ENCODE measurements at regions not wholly inside any gene's neighbourhood (a gene's known extent, or its start where the extent isn't known, plus 50 kb on each side); places are given as distances from the start of the nearest gene placed in this dataset.
A peak's percentile ranks its signal among the peaks of the same experiment; 100 is the strongest.

DNA sequence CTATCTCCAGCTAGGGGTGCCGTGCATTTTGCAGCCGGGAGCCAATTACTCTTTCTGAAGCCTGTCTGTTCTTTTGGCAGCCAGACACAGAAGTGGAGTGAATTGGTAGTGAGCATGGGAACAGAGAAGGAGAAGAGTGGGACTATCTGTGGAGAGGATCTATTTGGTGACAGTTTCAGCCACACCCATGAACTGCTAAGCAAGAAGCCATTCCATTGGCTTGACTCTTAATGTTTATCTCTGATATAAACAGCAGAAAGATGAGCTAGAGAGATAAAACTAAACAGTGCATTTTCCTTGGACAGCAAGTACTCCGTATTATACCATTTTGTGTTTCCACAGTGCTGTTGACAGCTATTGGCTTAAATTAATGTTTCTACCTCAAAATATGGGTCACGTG, 259.6 kb upstream of the THUMPD2 start:
- Histone ChIP-seq H3K4me1 (peaks cover 0 to 8% (median 5%) of the 10 kb centered on the region in 4 donors), H3K27me3 (no peaks in the 10 kb centered on the region), H3K27ac (no peak overlapping the region), H3K36me3 (no peaks in the 10 kb centered on the region), H3K9me3 (no peaks in the 10 kb centered on the region), H3K4me3 (no peak overlapping the region)
- ATAC-seq (ENCODE audit: low FRiP score in 2 of 2), result no peak
- TF ChIP-seq POLR2A (IDR thresholded peaks at IDR 0.05), result no peak
- TF ChIP-seq EP300 (IDR thresholded peaks at IDR 0.05), result no peak
- TF ChIP-seq POLR2AphosphoS5 (IDR thresholded peaks at IDR 0.05), result no peak
- TF ChIP-seq, protein P1, sequence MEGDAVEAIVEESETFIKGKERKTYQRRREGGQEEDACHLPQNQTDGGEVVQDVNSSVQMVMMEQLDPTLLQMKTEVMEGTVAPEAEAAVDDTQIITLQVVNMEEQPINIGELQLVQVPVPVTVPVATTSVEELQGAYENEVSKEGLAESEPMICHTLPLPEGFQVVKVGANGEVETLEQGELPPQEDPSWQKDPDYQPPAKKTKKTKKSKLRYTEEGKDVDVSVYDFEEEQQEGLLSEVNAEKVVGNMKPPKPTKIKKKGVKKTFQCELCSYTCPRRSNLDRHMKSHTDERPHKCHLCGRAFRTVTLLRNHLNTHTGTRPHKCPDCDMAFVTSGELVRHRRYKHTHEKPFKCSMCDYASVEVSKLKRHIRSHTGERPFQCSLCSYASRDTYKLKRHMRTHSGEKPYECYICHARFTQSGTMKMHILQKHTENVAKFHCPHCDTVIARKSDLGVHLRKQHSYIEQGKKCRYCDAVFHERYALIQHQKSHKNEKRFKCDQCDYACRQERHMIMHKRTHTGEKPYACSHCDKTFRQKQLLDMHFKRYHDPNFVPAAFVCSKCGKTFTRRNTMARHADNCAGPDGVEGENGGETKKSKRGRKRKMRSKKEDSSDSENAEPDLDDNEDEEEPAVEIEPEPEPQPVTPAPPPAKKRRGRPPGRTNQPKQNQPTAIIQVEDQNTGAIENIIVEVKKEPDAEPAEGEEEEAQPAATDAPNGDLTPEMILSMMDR (IDR thresholded peaks at IDR 0.05), result no peak
- no peak for DNase-seq
- 60 to 63% methylated on average over 4 of the region's 4 CpGs for WGBS, 2 donors

DNA sequence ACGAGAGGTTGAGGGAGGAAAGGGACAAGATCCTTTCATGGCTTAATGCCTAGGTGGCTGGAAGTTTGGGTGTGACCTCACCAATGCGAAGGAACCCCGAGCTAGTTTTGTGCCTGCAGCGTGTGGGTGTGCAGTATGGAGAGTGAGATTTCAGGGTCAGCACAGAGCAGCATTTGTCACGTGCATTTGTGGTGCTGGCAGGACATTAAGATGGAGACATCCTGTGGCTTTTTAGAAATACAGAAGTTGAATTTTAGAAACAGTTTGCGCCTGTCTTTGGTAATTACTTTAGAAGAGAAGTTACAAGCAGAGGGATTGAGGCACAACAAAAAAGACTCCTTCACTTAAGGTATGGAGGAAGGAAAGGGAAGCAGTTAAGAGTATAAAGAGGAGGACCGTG, 258.2 kb upstream of the THUMPD2 start:
- Histone ChIP-seq H3K9me3 (no peaks in the 10 kb centered on the region), H3K4me3 (no peak overlapping the region), H3K27me3 (no peaks in the 10 kb centered on the region), H3K36me3 (no peaks in the 10 kb centered on the region), H3K27ac (no peak overlapping the region), H3K4me1 (peaks cover 0 to 8% (median 5%) of the 10 kb centered on the region in 4 donors)
- WGBS, 2 donors, result 59 to 64% methylated on average over 7 of the region's 7 CpGs
- DNase-seq (peak in 1 of 2 donors; percentile 44), ATAC-seq (ENCODE audit: low FRiP score in 2 of 2) (peak in 1 of 2 donors; percentile 72)
- TF ChIP-seq POLR2AphosphoS5 (IDR thresholded peaks at IDR 0.05) (no peak), EP300 (IDR thresholded peaks at IDR 0.05) (no peak), POLR2A (IDR thresholded peaks at IDR 0.05) (no peak)
- TF ChIP-seq, protein P1 (IDR thresholded peaks at IDR 0.05), result no peak

DNA sequence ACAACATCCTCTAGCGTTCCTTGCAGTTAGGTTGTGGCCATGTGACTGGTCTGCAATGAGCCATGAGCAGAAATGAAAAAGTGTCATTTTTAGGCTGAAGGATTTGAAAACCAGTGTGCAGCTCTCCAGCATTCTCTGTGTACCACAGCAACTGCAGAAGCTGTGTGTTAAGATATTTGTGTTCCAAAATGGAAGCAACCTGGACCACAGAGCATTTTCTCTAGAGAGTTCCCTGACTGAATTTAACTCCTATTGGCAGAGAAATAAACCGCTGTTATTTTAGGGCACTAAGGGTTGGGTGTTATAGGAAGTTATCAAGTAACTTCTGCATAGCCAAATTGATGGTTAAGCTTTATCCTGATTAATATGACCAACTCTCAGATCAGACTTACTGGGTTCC, 257.2 kb upstream of the THUMPD2 start:
- no peak for DNase-seq
- ATAC-seq (ENCODE audit: low FRiP score in 2 of 2), result no peak
- H3K27ac ChIP-seq, result no peak overlapping the region
- TF ChIP-seq, protein P1 (IDR thresholded peaks at IDR 0.05), result no peak
- TF ChIP-seq POLR2A (IDR thresholded peaks at IDR 0.05) (no peak), POLR2AphosphoS5 (IDR thresholded peaks at IDR 0.05) (no peak), EP300 (IDR thresholded peaks at IDR 0.05) (no peak)
- peaks cover 0 to 8% (median 5%) of the 10 kb centered on the region in 4 donors for H3K4me1 ChIP-seq
- H3K4me3 ChIP-seq, result no peak overlapping the region
- H3K36me3 ChIP-seq, result no peaks in the 10 kb centered on the region
- 79 to 87% methylated on average over 2 of the region's 2 CpGs for WGBS, 2 donors
- H3K27me3 ChIP-seq, result no peaks in the 10 kb centered on the region
- H3K9me3 ChIP-seq, result no peaks in the 10 kb centered on the region

DNA sequence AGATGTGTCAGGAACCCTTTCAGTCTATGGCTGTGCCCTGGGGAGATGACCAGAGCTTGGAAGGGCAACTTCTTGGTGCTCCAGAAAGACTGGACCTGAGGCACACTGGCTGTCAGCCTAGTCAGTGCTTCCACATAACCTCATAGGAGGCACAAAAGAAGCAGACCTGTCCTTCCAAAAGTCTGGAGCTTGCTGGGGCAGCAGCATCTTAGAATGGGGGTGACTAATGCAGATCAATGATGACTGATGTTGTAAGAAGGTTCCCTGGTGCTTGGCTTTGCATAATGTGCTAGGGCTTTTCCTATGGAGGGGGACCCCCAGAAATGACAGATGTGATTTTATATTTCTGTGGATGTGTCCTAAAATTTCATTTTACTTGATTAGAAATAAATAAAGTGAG, 255.7 kb upstream of the THUMPD2 start:
- DNase-seq (no peak), ATAC-seq (ENCODE audit: low FRiP score in 2 of 2) (no peak)
- no peak overlapping the region for H3K4me3 ChIP-seq
- H3K27me3 ChIP-seq, result no peaks in the 10 kb centered on the region
- H3K4me1 ChIP-seq, result peaks cover 0 to 8% (median 5%) of the 10 kb centered on the region in 4 donors
- TF ChIP-seq POLR2AphosphoS5 (IDR thresholded peaks at IDR 0.05) (no peak), POLR2A (IDR thresholded peaks at IDR 0.05) (no peak), EP300 (IDR thresholded peaks at IDR 0.05) (no peak)
- TF ChIP-seq, protein P1 (IDR thresholded peaks at IDR 0.05), result no peak
- H3K36me3 ChIP-seq, result no peaks in the 10 kb centered on the region
- H3K27ac ChIP-seq, result no peak overlapping the region
- no peaks in the 10 kb centered on the region for H3K9me3 ChIP-seq

DNA sequence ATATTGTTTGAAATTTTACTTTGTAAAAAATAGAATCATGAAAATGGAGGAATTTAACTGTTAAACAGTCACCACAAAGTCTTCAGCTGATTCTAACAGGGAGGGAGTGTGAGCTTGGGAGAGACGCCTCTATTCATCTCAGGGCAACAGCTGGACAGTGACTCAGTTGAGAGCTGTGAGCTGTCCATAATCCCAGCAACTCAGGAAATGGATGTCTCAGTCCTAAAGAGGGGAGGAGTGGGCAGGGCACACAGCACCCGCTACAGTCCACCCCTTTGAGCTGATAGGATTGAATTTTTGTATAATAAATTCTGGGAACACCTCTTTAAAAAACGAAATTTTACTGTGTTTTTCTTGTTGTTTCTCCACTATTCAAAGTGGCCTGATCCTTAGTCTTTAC, 255.1 kb upstream of the THUMPD2 start:
- 72 to 82% methylated on average over 3 of the region's 3 CpGs for WGBS, 2 donors

More for the DNA sequence above, 255.1 kb upstream of the THUMPD2 start:
- no peaks in the 10 kb centered on the region for H3K36me3 ChIP-seq
- H3K9me3 ChIP-seq, result no peaks in the 10 kb centered on the region
- no peak for ATAC-seq (ENCODE audit: low FRiP score in 2 of 2)
- no peak overlapping the region for H3K4me3 ChIP-seq
- TF ChIP-seq POLR2A (IDR thresholded peaks at IDR 0.05), result no peak
- TF ChIP-seq, protein P1 (IDR thresholded peaks at IDR 0.05), result no peak
- no peak for TF ChIP-seq EP300 (IDR thresholded peaks at IDR 0.05)
- TF ChIP-seq POLR2AphosphoS5 (IDR thresholded peaks at IDR 0.05), result no peak
- no peak for DNase-seq
- no peaks in the 10 kb centered on the region for H3K27me3 ChIP-seq
- no peak overlapping the region for H3K27ac ChIP-seq
- H3K4me1 ChIP-seq, result peaks cover 0 to 6% (median 4%) of the 10 kb centered on the region in 4 donors
